Mucosa of gallbladder (tissue), 1 donor: ENCODE measurements at regions not wholly inside any gene's neighbourhood (a gene's known extent, or its start where the extent isn't known, plus 50 kb on each side); places are given as distances from the start of the nearest gene placed in this dataset.
"Not testable (repeated sequence)": the region's sequence is repeated elsewhere in the genome, so short reads cannot be mapped to it uniquely, and the experiment has no call there.

Experiments
- DNase-seq: peaks from one replicate; pipeline ENCODE4 v3.0.0-alpha.2; 2020; ENCODE audit warnings: low spot score
- donor health status: DM: no; HTN: no; CAD: no.

GRCh38 chr3:177842302-177842701 lies 645.0 kb upstream of the TBL1XR1 start:
- DNase-seq = no peak

GRCh38 chr3:177842743-177843734 lies 645.8 kb upstream of the TBL1XR1 start:
- DNase-seq = no peak

- DNase-seq = no peak
Measured at GRCh38 chr3:177852001-177852807, 654.9 kb upstream of the TBL1XR1 start.

GRCh38 chr3:177855021-177855420 lies 657.7 kb upstream of the TBL1XR1 start:
- no peak for DNase-seq

- no peak for DNase-seq
Measured at GRCh38 chr3:177860184-177860583, 662.9 kb upstream of the TBL1XR1 start.

GRCh38 chr3:177862962-177863491 lies 665.7 kb upstream of the TBL1XR1 start:
- no peak for DNase-seq

GRCh38 chr3:177871267-177871666 lies 665.0 kb upstream of the KCNMB2 start:
- DNase-seq = not testable (repeated sequence)

- DNase-seq = no peak
Measured at GRCh38 chr3:177878192-177878591, 658.0 kb upstream of the KCNMB2 start.

GRCh38 chr3:177878957-177879356 lies 657.3 kb upstream of the KCNMB2 start:
- DNase-seq = no peak

GRCh38 chr3:177881351-177881750 lies 654.9 kb upstream of the KCNMB2 start:
- DNase-seq = no peak

- no peak for DNase-seq
Measured at GRCh38 chr3:177882124-177882648, 654.0 kb upstream of the KCNMB2 start.

- DNase-seq = no peak
Measured at GRCh38 chr3:177883091-177883490, 653.1 kb upstream of the KCNMB2 start.

- no peak for DNase-seq
Measured at GRCh38 chr3:177883957-177884356, 652.3 kb upstream of the KCNMB2 start.

- DNase-seq = no peak
Measured at GRCh38 chr3:177885063-177885462, 651.2 kb upstream of the KCNMB2 start.

GRCh38 chr3:177886501-177886900 lies 649.7 kb upstream of the KCNMB2 start:
- DNase-seq = no peak

- DNase-seq = no peak
Measured at GRCh38 chr3:177887475-177887874, 648.8 kb upstream of the KCNMB2 start.

GRCh38 chr3:177889161-177889560 lies 647.1 kb upstream of the KCNMB2 start:
- DNase-seq = no peak

- DNase-seq = no peak
Measured at GRCh38 chr3:177889652-177890358, 646.4 kb upstream of the KCNMB2 start.

GRCh38 chr3:177890359-177890683 lies 645.9 kb upstream of the KCNMB2 start:
- no peak for DNase-seq

- DNase-seq = not testable (repeated sequence)
Measured at GRCh38 chr3:177891569-177891968, 644.7 kb upstream of the KCNMB2 start.

GRCh38 chr3:177893331-177893730 lies 642.9 kb upstream of the KCNMB2 start:
- DNase-seq = no peak
